Retinal pigment epithelial cell (primary cell): ENCODE measurements at regions not wholly inside any gene's neighbourhood (a gene's known extent, or its start where the extent isn't known, plus 50 kb on each side); places are given as distances from the start of the nearest gene placed in this dataset.

ENCODE experiments used
- DNase-seq: peaks from one replicate; pipeline ENCODE4 v3.0.0-alpha.2; 2010; ENCODE audit warnings: low read depth
- H3K4me3 ChIP-seq: 2 replicates; pipeline ENCODE4 v1.5.1; 2011; ENCODE audit warnings: mild to moderate bottlenecking, low read length, control low read depth, moderate library complexity
- TF ChIP-seq, protein P1 (sequence below): conservative IDR thresholded peaks from 2 replicates; pipeline ENCODE4 v1.5.1; 2011; ENCODE audit warnings: low read depth, low read length, control low read depth, inconsistent platforms

DNA sequence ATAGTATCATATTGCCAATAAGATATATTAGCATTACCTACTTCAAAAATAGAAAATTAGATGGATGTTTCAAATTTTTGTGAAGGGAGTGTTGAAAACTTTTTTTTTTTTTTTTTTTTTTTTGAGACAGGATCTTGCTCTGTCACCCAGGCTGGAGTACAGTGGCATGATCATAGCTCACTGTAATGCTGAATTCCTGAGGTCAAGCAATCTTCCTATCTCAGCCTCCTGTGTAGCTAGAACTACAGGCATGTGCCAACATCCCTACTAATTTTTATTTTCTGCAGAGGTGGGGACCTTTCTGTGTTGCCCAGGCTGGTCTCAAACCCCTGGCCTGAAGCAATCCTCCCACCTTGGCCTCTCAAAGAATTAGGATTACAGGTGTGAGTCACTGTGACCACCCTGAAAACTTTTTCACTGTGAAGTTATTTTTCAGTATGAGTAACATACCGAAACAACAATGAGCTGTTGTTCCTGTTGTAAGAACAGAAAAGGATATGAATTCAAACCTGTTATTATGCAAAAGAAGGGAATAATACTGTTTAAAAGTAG is 266.9 kb downstream of the NEBL start:
- H3K4me3 ChIP-seq: no peak overlapping the region
- TF ChIP-seq, protein P1, sequence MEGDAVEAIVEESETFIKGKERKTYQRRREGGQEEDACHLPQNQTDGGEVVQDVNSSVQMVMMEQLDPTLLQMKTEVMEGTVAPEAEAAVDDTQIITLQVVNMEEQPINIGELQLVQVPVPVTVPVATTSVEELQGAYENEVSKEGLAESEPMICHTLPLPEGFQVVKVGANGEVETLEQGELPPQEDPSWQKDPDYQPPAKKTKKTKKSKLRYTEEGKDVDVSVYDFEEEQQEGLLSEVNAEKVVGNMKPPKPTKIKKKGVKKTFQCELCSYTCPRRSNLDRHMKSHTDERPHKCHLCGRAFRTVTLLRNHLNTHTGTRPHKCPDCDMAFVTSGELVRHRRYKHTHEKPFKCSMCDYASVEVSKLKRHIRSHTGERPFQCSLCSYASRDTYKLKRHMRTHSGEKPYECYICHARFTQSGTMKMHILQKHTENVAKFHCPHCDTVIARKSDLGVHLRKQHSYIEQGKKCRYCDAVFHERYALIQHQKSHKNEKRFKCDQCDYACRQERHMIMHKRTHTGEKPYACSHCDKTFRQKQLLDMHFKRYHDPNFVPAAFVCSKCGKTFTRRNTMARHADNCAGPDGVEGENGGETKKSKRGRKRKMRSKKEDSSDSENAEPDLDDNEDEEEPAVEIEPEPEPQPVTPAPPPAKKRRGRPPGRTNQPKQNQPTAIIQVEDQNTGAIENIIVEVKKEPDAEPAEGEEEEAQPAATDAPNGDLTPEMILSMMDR: no peak
- DNase-seq: no peak

DNA sequence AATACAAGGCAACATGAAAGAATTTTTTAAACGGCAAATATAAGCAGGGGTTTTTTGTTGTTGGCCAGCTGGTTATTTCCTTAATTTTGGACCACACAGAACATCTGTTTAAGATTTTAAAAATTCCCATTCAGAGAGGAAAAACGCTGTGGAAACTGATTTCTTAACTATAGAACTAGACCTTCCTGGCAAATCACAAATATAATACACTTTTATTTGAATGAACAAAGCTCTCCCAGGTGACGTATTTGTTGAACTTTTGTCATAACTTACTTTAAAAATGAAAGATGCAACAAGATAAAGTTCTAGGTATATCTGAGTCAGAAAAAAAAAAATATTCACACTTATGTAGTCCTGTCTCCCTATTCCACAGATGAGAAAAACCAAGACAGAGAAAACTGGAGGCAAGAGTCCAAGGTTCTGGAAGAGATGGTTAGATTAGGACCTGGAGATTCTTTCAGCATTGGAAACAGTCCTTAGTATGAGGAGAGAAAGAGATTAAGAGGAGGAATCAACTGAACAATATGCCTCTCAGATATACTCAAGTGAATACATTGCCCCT is 269.1 kb downstream of the NEBL start:
- TF ChIP-seq, protein P1: no peak
- H3K4me3 ChIP-seq: no peak overlapping the region
- DNase-seq: no peak

DNA sequence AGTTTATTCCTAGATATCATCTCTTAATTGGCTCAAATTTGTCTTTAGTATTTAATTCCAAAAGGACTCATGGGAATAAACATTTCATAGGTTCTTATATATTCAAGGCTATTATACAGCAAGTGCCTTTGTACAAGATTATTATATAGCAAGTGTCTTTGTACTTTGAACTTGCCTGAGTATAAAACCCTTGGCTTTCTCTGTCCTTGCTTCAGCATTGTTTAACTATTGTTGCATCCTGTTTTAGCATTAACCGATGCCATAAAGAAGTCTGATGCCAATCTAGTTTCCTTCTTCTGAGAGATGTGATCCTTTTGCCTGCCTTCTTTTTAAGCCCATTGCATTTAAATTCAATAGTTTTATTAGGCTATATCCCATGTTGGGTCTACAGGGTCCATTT is 270.0 kb downstream of the NEBL start:
- DNase-seq: no peak
- TF ChIP-seq, protein P1: no peak
- no peak overlapping the region for H3K4me3 ChIP-seq

DNA sequence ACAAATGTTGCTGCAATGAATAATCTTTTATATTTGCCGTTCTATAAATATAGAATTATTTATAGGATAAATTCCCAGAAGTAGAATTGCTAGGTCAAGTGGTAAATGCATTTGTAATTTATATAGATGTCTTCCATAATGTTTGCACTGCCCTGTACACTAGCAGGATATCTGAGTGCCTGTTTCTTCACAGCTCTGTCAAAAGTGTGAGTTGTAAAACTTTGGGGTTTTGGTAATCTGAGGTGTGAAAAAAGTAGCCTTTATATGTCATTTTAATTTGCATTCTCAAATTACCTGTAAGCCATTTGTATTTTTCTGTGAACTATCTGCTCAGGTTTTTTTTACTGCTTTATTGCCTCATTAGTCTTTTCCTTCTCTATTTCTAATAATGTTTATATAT is 271.2 kb downstream of the NEBL start:
- TF ChIP-seq, protein P1: no peak
- no peak for DNase-seq
- H3K4me3 ChIP-seq: no peak overlapping the region

DNA sequence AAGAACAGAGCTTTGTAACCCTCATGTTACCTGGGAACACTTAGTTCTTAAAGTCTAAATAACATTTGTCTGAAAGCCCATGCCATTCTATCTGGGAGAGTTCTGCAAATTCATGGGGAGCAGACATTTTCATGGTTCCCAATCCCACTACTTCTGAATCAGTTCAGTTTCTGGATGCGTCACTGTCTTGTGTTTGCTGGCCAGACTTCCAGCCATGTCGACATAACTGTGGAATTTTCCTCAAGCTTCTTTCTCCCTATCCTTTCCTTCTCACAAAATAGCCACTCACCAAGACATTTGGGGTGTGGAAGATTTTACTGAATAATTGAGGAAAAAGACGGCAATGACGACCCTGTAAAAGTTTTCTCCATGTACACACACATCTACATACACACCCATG is 272.5 kb downstream of the NEBL start:
- no peak for DNase-seq
- H3K4me3 ChIP-seq: no peak overlapping the region
- TF ChIP-seq, protein P1: no peak

DNA sequence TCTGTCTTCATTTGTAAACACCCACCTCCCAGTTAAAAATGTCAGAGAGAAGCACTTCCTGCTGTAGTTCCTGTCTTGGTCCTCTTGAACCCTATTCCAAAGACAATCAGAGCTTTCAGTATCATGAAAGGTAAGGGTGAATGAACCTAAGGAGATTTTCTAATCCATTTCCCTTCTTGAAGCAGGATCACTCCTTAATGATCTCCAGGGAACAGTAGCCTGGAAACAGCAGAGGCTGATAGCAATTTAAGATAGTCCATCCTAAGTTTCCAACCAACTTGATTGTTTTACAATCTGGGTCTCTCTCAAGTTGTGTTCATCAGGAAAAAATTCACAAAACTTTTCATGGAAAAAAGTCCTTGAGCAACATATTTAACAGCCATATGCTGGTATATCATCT is 273.6 kb downstream of the NEBL start:
- H3K4me3 ChIP-seq: no peak overlapping the region
- TF ChIP-seq, protein P1: no peak
- no peak for DNase-seq

DNA sequence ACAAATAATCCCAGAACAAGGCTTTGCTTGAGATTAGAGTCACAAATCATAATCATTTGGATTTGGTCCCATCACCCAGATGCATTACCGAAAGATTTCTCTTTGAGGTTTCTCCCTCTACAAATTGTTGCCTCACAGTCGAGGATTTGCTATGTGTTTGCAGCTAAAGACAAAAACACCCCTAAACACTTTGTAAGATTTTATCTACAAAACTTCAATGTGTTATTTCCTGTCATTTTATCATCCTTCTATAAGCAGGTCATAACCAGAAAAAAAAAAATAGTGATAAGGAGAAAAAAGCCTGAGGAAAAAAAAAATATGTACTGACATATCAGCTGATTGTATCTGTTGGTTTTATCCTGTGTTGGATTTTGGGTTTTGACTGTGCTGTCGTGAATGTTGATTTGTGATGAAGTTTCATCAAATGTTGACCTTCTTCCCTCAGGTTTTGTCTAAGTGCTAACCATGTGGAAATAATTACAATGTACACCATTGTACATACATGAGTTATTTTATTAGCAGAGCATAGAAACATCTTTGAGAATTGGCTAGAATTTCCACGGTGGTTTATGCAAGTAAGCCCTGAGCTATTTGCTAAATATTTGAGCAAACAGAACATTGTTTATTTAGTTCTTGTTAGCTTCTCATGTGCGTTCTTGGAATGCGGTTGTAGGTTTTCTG is 274.4 kb downstream of the NEBL start:
- TF ChIP-seq, protein P1: no peak
- H3K4me3 ChIP-seq: no peak overlapping the region
- DNase-seq: peak; percentile 55
